ENCODE measurements at regions not wholly inside any gene's neighbourhood (a gene's known extent, or its start where the extent isn't known, plus 50 kb on each side); places are given as distances from the start of the nearest gene placed in this dataset.

GRCh38 chr14:48943913-48944312 lies 642.3 kb downstream of the RPS29 start:
- TF ChIP-seq CTCF (IDR thresholded peaks at IDR 0.05; ENCODE audit: insufficient read depth, low read length, severe bottlenecking): no peak
- no peaks in the 10 kb centered on the region for H3K27me3 ChIP-seq (ENCODE audit: control insufficient read depth, insufficient read depth, low read length)
- no peak overlapping the region for H3K4me3 ChIP-seq (ENCODE audit: low read depth, low read length)
- no peaks in the 10 kb centered on the region for H3K36me3 ChIP-seq (ENCODE audit: control insufficient read depth, insufficient read depth, low read length)
- DNase-seq (ENCODE audit: low read depth) (no peak), FAIRE-seq (no peak)

DNA sequence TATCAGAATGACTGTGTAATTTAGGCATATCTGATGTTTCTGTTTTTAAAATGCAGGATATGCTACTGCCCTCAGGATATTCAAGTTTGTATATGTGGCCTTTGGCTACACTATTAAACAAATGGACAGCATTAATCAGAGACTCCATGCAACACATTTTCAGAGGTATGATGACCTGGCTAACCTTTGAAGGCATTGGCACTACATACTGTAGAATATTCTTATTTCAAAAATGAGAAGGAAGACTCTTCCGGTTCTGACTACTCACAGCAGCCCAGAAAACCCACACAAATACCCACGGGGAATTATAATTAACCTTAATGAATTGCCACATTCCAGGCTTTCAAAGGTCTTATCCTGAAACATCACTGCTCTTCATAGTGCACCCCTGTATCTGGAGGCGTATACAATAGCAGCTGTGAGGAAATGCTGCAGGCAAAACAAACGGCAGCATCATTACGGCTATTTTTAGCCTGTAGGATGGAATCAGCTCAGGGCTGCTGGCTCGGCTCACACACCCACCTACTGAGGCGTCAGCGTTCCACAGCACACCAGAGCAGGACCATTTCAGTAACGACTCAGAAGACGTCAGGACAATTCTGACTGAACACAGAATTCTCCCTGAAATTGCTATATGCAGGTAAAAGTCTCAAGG lies 648.5 kb downstream of the RPS29 start:
- no peaks in the 10 kb centered on the region for H3K36me3 ChIP-seq (ENCODE audit: control insufficient read depth, insufficient read depth, low read length)
- H3K4me3 ChIP-seq (ENCODE audit: low read depth, low read length): no peak overlapping the region
- no peak for FAIRE-seq
- TF ChIP-seq CTCF (IDR thresholded peaks at IDR 0.05; ENCODE audit: insufficient read depth, low read length, severe bottlenecking): no peak
- DNase-seq (ENCODE audit: low read depth): no peak
- H3K27me3 ChIP-seq (ENCODE audit: control insufficient read depth, insufficient read depth, low read length): no peaks in the 10 kb centered on the region

DNA sequence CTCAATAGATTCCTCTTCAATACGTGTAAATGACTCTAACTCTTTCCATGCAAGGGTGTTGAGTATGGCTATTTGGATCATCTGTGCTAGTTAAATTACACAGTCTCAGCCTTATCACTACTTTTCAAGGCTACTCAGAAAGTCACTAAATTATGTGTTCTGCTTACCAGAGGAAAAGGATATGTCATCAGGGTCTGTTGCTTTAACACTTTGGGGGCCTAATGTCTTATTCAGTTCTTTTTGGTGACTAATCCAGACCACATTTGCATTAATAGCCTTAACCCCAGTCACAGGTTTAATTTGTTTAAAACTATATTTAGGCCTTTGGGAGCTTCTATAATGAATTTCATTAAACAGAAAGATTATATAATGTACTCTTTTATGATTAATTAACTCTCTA lies 649.3 kb downstream of the RPS29 start:
- Histone ChIP-seq H3K36me3 (ENCODE audit: control insufficient read depth, insufficient read depth, low read length) (no peaks in the 10 kb centered on the region), H3K4me3 (ENCODE audit: low read depth, low read length) (no peak overlapping the region), H3K27me3 (ENCODE audit: control insufficient read depth, insufficient read depth, low read length) (no peaks in the 10 kb centered on the region)
- no peak for DNase-seq (ENCODE audit: low read depth)
- no peak for TF ChIP-seq CTCF (IDR thresholded peaks at IDR 0.05; ENCODE audit: insufficient read depth, low read length, severe bottlenecking)
- FAIRE-seq: no peak

GRCh38 chr14:48936362-48936761 lies 649.8 kb downstream of the RPS29 start:
- FAIRE-seq (no peak), DNase-seq (ENCODE audit: low read depth) (no peak)
- no peak overlapping the region for H3K4me3 ChIP-seq (ENCODE audit: low read depth, low read length)
- no peaks in the 10 kb centered on the region for H3K36me3 ChIP-seq (ENCODE audit: control insufficient read depth, insufficient read depth, low read length)
- no peaks in the 10 kb centered on the region for H3K27me3 ChIP-seq (ENCODE audit: control insufficient read depth, insufficient read depth, low read length)
- TF ChIP-seq CTCF (IDR thresholded peaks at IDR 0.05; ENCODE audit: insufficient read depth, low read length, severe bottlenecking): no peak

DNA sequence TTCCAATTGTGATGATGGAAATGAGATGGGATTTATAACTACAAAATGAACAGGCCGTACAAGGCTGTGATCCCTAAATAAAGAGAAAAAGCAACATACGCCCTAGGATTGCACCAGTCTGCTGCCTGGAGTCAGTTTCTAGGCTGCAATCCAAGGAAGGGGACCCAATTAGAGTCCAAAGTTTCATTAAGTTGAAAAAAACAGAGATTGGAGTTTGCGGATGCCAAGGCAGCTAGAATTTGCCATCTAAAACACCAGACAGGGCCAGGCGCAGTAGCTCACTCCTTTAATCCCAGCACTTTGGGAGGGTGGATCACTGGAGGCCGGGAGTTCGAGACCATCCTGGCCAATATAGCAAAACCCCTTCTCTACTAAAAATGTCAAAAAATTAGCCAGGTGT lies 661.0 kb downstream of the RPS29 start:
- Histone ChIP-seq H3K36me3 (ENCODE audit: control insufficient read depth, insufficient read depth, low read length) (no peaks in the 10 kb centered on the region), H3K4me3 (ENCODE audit: low read depth, low read length) (no peak overlapping the region), H3K27me3 (ENCODE audit: control insufficient read depth, insufficient read depth, low read length) (no peaks in the 10 kb centered on the region)
- DNase-seq (ENCODE audit: low read depth) (no peak), FAIRE-seq (no peak)
- TF ChIP-seq CTCF (IDR thresholded peaks at IDR 0.05; ENCODE audit: insufficient read depth, low read length, severe bottlenecking): no peak

- FAIRE-seq (no peak), DNase-seq (ENCODE audit: low read depth) (peak; percentile 5)
- TF ChIP-seq CTCF (IDR thresholded peaks at IDR 0.05; ENCODE audit: insufficient read depth, low read length, severe bottlenecking): no peak
- Histone ChIP-seq H3K36me3 (ENCODE audit: control insufficient read depth, insufficient read depth, low read length) (no peaks in the 10 kb centered on the region), H3K27me3 (ENCODE audit: control insufficient read depth, insufficient read depth, low read length) (no peaks in the 10 kb centered on the region), H3K4me3 (ENCODE audit: low read depth, low read length) (no peak overlapping the region)
Measured at GRCh38 chr14:48914921-48915320, 671.3 kb downstream of the RPS29 start.
